ENCODE measurements at regions not wholly inside any gene's neighbourhood (a gene's known extent, or its start where the extent isn't known, plus 50 kb on each side); places are given as distances from the start of the nearest gene placed in this dataset.
A peak's percentile ranks its signal among the peaks of the same experiment; 100 is the strongest.
"Not testable (repeated sequence)": the region's sequence is repeated elsewhere in the genome, so short reads cannot be mapped to it uniquely, and the experiment has no call there.

- DNase-seq (ENCODE audit: low read depth, low spot score) = no peak
These were observed 158.3 kb upstream of the KLF7 start for GRCh38 chr2:207324001-207324400.

GRCh38 chr2:207327513-207327912, 161.8 kb upstream of the KLF7 start:
- DNase-seq (ENCODE audit: low read depth, low spot score) = no peak

GRCh38 chr2:207328944-207329386, 163.2 kb upstream of the KLF7 start:
- no peak for DNase-seq (ENCODE audit: low read depth, low spot score)

GRCh38 chr2:207330912-207331311, 165.2 kb upstream of the KLF7 start:
- peak; percentile 75 for DNase-seq (ENCODE audit: low read depth, low spot score)

- DNase-seq (ENCODE audit: low read depth, low spot score) = no peak
These were observed 165.9 kb upstream of the KLF7 start for GRCh38 chr2:207331674-207332073.

GRCh38 chr2:207332480-207333212, 166.9 kb upstream of the KLF7 start:
- no peak for DNase-seq (ENCODE audit: low read depth, low spot score)

- DNase-seq (ENCODE audit: low read depth, low spot score) = no peak
These were observed 168.0 kb upstream of the KLF7 start for GRCh38 chr2:207333599-207334300.

- DNase-seq (ENCODE audit: low read depth, low spot score) = no peak
These were observed 168.5 kb upstream of the KLF7 start for GRCh38 chr2:207334301-207334623.

GRCh38 chr2:207334624-207335371, 169.1 kb upstream of the KLF7 start:
- DNase-seq (ENCODE audit: low read depth, low spot score) = peak; percentile 99

- no peak for DNase-seq (ENCODE audit: low read depth, low spot score)
These were observed 171.8 kb upstream of the KLF7 start for GRCh38 chr2:207337234-207338219.

- no peak for DNase-seq (ENCODE audit: low read depth, low spot score)
These were observed 172.5 kb upstream of the KLF7 start for GRCh38 chr2:207338220-207338607.

- DNase-seq (ENCODE audit: low read depth, low spot score) = no peak
These were observed 172.9 kb upstream of the KLF7 start for GRCh38 chr2:207338610-207339009.

GRCh38 chr2:207341112-207341750, 175.5 kb upstream of the KLF7 start:
- DNase-seq (ENCODE audit: low read depth, low spot score) = no peak

GRCh38 chr2:207341804-207342203, 176.1 kb upstream of the KLF7 start:
- no peak for DNase-seq (ENCODE audit: low read depth, low spot score)

GRCh38 chr2:207344596-207345394, 179.0 kb upstream of the KLF7 start:
- not testable (repeated sequence) for DNase-seq (ENCODE audit: low read depth, low spot score)

- no peak for DNase-seq (ENCODE audit: low read depth, low spot score)
These were observed 178.6 kb upstream of the CREB1 start for GRCh38 chr2:207351171-207351570.

GRCh38 chr2:207352978-207353671, 176.6 kb upstream of the CREB1 start:
- DNase-seq (ENCODE audit: low read depth, low spot score) = no peak

- no peak for DNase-seq (ENCODE audit: low read depth, low spot score)
These were observed 175.9 kb upstream of the CREB1 start for GRCh38 chr2:207353836-207354235.

- DNase-seq (ENCODE audit: low read depth, low spot score) = no peak
These were observed 175.3 kb upstream of the CREB1 start for GRCh38 chr2:207354462-207354861.

Data from pulmonary artery endothelial cell (primary cell).